GM19239 (cell line): ENCODE measurements at regions not wholly inside any gene's neighbourhood (a gene's known extent, or its start where the extent isn't known, plus 50 kb on each side); places are given as distances from the start of the nearest gene placed in this dataset.

Experiments
- DNase-seq: peaks from one replicate; pipeline ENCODE4 v3.0.0; 2011; ENCODE audit warnings: low spot score; ENCODE audit not compliant: insufficient read length
- FAIRE-seq: peaks from 2 replicates; lab custom pipeline; 2011; peaks lifted over from hg19 to GRCh38; lab: Jason Lieb, UNC

DNA sequence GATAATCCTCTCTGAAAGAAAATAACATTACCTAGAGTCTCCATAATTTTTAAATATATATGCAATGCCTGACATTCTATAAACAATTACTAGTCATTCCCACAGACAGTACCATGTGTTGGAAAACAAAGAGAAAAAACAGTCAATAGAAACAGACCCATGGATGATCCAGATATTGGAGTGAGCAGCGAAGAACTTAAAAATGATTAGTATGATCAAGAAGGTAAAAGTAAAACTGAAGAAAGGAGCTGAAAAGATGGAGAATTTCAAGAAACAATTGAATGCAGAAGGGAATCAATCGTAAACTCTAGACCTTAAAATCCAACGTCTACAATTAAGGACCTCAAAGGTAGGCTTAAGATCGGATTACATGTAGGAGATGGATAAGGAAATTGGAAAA lies 330.6 kb downstream of the SHANK2 start:
- DNase-seq (no peak), FAIRE-seq (no peak)

- no peak for DNase-seq
- no peak for FAIRE-seq
Observed at GRCh38 chr11:70924108-70924507, 328.3 kb downstream of the SHANK2 start.

GRCh38 chr11:70925238-70925637 lies 327.1 kb downstream of the SHANK2 start:
- DNase-seq (no peak), FAIRE-seq (no peak)

DNA sequence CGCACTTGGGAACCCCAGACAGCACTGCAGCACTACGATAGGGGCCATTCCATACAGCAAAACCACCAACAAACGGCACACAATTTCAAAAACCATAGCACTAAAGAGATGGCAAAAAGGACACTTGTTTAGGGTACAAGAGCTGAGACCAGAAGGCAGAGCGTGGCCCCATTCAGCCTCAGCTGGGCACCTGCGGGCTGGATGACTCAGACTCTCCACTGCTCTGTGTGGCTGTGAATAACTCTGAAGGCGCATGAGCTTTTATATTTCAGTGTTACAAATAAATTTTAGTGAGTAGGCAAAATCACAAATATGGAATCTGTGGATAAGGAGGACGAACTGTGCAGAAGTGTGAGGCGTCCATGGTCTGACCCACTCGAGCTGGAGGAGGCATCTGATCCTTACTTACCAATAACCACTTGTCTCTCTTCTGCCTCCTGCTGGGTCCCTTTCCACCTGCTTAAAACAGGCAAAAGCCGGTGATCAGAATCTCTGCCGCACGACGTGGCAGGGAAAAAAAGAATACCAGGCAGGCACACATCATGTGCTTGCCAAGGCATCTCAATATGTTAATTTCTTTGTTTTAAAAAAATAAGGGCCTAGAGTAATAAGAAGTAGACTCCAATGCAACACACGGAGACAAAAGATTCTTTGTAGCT lies 325.7 kb downstream of the SHANK2 start:
- no peak for FAIRE-seq
- no peak for DNase-seq

GRCh38 chr11:70928854-70929598 lies 323.4 kb downstream of the SHANK2 start:
- no peak for FAIRE-seq

GRCh38 chr11:70930215-70930614 lies 322.2 kb downstream of the SHANK2 start:
- no peak for FAIRE-seq

More at GRCh38 chr11:70928854-70929598, 323.4 kb downstream of the SHANK2 start:
- no peak for DNase-seq

GRCh38 chr11:70931430-70931829 lies 320.9 kb downstream of the SHANK2 start:
- FAIRE-seq, result no peak
- no peak for DNase-seq

More at GRCh38 chr11:70930215-70930614, 322.2 kb downstream of the SHANK2 start:
- no peak for DNase-seq

DNA sequence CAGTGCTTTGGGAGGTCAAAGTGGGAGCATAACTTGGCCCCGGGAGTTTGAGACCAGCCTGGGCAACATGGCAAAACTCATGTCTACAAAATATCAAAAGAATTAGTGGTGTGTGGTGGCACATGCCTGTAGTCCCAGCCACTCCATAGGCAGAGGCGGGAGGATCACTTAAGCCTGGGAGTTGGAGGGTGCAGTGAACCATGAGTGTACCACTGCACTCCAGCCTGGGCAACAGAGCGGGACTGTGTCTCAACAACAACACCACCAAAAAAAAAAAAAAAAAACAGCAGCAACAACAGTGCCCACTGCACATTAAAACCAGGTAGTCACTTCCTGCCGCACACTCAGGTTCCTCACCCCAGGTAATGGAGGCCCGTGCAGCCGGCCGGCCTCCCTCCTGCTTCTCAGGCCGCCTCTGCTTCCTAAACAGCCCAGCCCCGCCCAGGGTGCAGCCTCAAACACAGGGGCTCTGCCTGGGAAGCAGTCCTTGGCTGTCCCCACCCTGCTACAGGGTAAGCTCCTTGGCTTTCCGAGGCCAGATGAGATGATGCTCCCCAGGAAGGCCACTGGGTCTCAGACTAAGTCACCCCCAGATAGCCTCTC lies 318.3 kb downstream of the SHANK2 start:
- FAIRE-seq, result no peak
- DNase-seq, result no peak

DNA sequence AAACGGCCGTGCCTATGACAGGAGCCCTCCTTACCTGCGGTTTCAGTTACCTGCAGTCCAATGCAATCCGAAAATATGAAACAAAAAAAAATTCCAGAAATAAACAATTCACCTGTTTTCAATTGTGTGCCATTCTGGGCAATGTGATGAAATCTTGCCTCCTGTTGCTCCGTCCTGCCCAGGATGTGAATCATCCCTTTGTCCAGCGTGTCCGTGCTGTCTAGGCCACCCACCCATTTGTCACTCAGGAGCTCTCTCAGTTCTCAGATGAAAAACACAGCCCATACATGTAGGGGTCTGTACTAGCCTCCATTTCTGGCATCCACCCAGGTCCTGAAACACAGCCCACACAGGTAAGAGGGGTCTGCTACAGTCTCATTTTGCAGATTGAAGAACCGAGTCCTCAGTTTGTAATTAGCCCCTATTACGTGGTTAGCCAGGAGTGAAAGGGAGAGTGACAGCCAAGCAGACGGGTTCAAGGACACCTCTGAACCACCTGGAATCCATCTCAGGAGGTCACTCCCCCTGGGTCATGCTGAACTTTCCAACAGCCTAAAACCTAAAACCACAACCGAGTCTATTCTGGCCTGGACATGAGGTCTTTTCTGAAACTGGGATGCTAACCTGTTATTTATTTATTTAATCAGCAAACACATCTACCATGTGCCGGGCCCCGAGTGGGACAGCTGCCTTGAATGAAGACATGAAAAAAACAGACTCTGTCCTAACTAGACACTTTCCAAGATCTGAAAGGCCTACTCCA lies 317.2 kb downstream of the SHANK2 start:
- FAIRE-seq, result no peak

GRCh38 chr11:70942593-70942992 lies 309.8 kb downstream of the SHANK2 start:
- FAIRE-seq, result no peak
- no peak for DNase-seq

More for the DNA sequence above, 317.2 kb downstream of the SHANK2 start:
- DNase-seq, result no peak

DNA sequence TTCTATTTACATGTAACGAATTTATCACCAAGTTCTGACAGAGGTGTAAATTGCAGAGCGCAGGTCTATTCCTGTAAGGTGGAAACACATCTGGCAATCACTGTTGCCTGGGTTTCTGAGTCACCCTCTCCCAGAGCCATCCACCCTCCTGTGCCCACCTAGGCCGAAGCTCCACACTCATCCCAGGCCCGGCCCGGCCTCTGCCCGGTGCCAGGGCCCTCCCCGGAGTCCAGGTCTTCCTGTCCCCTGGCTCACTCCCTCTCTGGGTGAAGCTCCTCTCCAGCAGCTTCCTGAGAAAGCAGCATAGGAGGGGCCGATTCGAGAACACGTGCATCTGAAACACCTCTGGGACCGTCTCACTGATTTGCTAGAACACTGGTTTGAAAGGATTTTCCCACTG lies 308.2 kb downstream of the SHANK2 start:
- FAIRE-seq (no peak), DNase-seq (no peak)

- DNase-seq, result no peak
- FAIRE-seq, result no peak
Observed at GRCh38 chr11:70944636-70945035, 307.7 kb downstream of the SHANK2 start.

- FAIRE-seq, result no peak
- no peak for DNase-seq
Observed at GRCh38 chr11:70948398-70948797, 304.0 kb downstream of the SHANK2 start.

GRCh38 chr11:70948855-70949531 lies 303.4 kb downstream of the SHANK2 start:
- DNase-seq (no peak), FAIRE-seq (no peak)

GRCh38 chr11:70951139-70951804 lies 301.1 kb downstream of the SHANK2 start:
- DNase-seq, result no peak
- no peak for FAIRE-seq

GRCh38 chr11:70952191-70952590 lies 300.2 kb downstream of the SHANK2 start:
- no peak for FAIRE-seq
- no peak for DNase-seq

DNA sequence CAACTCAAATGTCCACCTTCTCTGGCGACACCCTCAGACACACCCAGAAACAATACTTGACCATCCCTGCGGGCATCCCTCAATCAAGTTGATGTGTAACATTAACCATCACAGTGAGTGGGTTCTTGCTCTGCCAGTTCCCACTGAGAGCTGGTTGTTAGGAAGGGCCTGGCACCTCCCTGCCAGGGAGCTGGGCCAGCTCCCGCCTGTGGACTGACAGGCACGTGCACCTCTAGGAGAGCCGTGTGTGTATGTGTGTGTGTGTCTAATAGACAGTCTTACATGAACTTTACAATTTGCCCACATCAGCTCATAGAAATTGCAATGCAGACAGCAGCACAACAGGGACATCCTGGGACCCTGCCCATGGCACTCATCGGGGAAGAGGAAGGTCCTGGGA lies 298.7 kb downstream of the SHANK2 start:
- no peak for DNase-seq
- FAIRE-seq, result no peak

- FAIRE-seq (no peak), DNase-seq (no peak)
Observed at GRCh38 chr11:70954471-70954870, 297.9 kb downstream of the SHANK2 start.
